Activated CD4-positive, alpha-beta T cell treated with anti-CD3 and anti-CD28 coated beads, Interleukin-2, Interleukin-4, amounts not matched to agents 100 ng/mL and 50 ng/mL, durations not matched to agents 16 hours and 8 hours (primary cell): ENCODE measurements at regions not wholly inside any gene's neighbourhood (a gene's known extent, or its start where the extent isn't known, plus 50 kb on each side); places are given as distances from the start of the nearest gene placed in this dataset.
"Not testable (repeated sequence)": the region's sequence is repeated elsewhere in the genome, so short reads cannot be mapped to it uniquely, and the experiment has no call there.

Experiments
- DNase-seq: peaks from one replicate; pipeline ENCODE4 v3.0.0-alpha.2; 2020; ENCODE audit warnings: low spot score

DNA sequence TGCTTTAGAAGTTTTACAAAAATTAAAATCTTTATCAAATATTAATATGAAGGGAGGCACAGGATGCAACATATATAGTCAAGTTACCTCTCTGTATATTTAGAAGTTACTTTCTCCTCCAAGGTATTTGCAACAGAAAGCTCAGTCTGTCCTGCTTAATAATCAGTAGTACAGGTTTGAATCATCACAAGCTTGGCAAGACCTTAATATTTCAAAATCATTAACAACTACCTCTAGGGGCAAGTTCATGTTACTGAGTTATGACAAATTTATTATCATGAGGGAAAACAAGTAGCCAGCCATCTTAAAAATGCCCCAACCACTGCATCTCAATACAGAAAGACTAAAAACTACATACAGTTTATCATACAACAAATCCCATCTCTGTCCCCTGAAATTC lies 116.0 kb downstream of the PMAIP1 start:
- not testable (repeated sequence) for DNase-seq

DNA sequence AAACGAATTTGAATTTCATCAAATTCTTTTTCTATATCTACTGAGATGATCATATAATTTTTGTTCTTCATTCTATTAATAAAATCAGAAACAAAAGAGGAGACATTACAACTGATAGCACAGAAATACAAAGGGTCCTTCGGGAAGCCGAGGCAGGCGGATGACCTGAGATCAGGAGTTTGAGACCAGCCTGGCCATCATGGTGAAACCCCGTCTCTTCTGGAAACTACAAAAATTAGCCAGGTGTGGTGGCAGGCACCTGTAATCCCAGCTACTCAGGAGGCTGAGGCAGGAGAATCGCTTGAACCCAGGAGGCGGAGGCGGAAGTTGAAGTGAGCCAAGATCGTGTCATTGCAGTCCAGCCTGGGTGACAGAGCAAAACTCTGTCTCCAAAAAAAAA lies 113.4 kb downstream of the PMAIP1 start:
- DNase-seq = not testable (repeated sequence)

DNA sequence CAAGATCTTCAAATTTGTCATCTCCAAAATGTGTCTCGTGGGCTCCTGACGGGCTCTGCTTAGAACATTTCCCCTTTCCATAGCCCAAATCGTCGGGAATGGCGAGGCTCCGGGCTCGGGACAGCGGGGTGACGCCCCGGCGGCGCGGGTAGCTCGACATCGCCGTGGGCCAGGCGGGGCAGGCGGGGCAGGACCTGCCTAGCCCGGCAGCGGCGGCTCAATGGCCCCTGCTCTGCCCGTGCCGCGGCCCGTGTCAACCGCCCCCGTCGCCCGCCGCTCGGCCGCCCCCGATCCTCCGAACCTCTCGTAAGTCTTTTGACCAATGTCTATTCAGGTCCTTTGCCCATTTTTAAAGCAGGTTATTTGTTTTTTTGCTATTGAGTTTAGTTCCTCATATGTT lies 111.2 kb downstream of the PMAIP1 start:
- DNase-seq = no peak

DNA sequence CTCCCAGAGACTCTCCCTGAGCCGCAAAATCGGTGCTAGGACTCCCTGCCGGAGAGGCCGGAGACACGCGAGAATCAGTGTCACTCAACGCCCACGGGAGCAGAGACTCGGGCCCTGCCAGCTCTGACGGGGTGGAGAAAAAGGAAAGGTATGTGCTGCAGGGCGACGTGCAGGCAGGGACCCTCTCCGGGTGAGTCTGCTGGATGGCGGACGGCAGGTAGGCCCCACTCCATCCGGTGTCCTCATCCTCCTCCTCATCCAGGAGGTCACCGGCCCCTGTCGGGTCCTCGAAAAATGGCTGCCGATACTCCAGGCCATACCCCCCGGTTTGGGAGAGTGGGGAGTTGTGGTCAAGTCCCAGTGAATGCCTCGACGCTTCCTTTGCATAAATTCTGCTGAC lies 110.7 kb downstream of the PMAIP1 start:
- no peak for DNase-seq

DNA sequence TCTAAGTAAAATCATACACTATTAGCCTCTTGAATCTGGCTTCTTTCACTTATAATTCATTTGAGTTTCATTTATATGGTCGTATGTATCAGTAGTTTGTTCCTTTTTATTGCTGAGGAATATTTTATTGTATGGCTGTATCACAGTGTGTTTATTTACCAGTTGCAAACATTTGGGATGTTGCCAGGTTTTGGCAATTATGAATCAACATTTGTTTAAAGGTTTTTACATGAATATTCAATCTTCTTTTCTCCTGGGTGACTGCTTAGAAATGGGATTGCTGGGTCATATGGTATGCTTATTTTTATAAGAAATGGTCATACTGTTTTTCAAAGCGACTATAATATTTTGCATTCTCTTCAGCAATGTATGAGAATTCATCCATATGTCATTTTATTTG lies 107.9 kb downstream of the PMAIP1 start:
- DNase-seq = no peak

DNA sequence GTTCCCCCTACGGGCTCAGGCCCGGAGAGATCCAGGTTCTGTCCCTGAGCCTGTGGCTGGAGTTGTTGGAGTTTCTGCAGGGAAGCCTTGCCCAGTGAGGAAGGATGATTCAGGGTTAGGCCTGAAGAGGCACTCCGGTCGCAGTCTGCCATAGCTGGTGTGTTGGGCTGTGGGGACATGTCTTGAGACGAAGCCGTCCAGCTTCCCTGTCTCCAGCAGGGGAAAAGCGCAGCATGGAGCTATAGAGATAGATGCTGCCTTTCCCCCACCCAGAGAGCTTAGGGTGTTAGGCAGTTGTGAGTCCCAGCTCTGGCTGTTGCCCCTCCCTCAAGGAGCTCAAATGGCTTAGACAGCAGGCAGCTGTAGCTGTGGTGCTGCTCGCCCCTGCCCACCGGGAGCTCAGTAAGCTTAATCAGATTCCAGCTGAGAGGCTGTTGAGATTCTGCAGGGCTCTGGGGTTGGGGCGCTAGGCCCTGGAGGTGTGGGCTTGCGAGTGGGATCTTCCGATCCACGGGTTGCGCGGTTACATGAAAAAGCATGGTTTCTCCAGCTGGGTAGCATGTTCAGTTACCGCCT lies 103.9 kb downstream of the PMAIP1 start:
- no peak for DNase-seq

DNA sequence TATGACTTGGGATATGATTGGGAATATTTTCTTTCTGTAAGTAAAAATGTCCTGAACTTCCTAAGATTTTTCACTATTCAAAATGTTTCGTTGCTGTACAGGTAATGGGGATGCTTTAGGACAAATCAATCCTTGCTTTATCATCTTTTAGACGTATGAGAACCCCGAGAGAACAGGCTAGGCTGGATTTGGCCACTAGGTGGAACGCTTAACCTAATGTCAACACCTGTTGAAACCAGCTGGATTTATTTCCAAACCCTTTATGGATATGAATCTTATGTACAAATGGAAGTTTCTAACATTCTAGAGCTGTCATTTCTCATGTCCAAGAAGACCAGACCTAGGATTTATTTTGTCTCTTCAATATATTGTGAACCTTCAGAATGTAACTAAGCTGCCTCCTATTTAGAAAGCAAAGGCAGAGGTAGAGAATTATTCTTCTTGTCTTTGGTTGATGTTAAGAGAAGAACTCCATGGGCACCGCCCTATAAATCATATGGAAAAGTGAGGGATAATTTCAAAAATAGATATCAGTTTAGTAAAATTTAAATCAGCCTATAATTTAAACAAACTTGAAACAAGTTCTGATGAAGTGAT lies 96.7 kb downstream of the PMAIP1 start:
- DNase-seq = peak; percentile 27

DNA sequence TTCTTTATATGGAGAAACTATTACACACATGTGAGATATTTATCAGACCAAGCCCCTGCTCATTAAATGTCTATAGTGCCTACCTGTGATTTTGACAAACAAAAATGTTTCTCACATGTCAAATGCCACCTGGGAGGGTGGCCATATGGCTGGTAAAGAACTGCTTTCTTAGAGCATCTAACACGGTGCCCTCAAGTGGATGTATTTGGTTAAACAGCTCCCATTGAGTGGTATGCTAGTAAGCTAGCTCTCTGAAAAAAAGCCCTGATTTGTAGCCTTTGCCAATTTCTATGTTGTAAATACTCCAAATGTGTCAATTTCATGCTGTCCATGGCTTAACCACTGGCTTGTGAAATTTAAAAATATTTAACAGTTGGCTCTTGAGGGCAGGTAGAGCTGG lies 94.6 kb downstream of the PMAIP1 start:
- DNase-seq = peak; percentile 6

DNA sequence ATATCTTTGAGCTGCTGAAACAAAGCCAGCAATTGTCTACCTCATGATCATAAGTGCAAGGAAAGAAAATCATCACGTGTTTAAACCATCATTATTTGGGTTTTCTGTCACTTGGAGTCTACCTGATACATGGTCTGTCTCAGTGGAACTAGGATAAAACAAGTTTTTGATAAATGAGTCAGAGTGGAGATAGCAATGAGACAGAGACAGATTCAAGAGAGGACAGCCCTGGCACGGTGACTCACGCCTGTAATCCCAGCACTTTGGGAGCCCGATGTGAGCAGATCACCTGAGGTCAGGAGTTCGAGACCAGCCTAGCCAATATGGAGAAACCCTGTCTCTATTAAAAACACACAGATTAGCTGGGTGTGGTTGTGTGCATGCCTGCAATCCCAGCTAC lies 93.8 kb downstream of the PMAIP1 start:
- no peak for DNase-seq

DNA sequence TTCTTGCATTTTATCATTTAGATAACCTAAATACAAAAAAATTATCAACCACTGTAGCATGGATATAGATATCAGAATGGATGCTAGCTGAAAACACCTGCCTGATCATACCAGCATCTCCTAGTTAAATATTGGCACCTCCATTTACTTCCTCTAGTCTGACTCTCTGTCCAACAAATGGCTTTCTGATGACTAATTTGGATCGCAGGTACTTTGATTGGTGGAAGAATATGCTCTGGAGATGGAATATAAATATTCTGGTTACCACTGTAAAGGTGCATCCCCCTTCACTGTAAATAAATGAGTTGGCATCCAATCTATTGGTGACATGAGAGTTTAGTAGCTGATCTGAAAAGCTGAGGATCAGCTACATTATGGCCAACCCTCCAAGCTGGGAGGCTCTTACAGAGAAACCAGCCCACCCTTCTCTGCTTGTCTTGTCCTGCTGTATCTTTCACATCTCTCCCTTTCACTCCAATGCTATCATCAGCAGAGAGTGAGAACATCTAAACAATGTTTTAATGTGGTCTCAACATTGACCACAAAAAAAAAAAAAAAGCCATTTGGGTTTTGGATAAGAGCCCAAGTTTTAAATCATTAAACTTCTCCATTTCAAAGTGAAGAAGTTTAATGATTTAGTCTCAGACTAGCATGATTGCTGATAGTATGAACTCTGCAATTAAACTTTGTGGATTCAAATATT lies 90.5 kb downstream of the PMAIP1 start:
- DNase-seq = no peak

DNA sequence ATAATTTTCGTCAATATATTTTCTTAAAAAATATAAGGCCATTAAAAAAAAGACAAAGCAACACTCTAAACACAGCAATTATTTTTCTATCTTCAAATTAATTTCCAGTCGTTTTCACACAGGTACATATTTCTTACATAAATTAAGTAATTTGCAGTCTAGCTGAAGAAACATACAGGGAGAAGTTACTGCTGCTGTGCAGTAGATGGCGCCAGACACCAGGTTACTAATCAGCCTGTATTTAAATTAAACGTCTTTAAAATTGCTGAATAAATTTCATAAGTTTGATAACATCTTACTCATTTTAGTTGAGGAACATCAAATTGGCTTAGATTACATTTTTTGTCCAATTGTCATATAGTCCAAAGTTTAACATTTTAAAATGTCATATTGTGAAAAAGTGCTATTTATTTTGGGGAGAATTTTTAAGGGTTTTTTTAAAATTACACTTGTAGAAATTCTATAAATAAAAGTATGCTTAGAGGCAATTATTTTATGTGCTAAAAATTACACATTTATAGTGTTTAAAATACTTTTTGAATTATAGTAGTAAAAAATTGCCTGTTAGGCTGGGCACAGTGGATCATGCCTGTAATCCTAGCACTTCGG lies 88.4 kb downstream of the PMAIP1 start:
- DNase-seq = peak; percentile 49

DNA sequence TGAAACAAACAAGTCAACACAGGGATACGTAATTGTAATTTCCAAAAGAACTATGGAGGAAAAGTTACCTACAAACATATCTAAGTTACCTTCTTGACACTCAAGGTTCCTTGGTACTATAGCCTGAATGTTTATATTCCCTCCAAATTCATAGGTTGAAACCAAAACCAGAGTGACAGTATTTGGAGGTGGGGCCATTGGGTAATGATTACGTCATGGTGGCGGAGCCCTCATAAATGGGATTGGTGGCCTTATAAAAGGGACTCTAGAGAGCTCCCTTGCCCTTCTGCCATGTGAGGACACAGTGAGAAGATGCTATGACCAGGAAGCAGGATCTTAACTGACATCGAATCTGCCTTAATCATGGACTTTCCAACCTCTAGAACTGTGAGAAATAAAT lies 87.3 kb downstream of the PMAIP1 start:
- no peak for DNase-seq

DNA sequence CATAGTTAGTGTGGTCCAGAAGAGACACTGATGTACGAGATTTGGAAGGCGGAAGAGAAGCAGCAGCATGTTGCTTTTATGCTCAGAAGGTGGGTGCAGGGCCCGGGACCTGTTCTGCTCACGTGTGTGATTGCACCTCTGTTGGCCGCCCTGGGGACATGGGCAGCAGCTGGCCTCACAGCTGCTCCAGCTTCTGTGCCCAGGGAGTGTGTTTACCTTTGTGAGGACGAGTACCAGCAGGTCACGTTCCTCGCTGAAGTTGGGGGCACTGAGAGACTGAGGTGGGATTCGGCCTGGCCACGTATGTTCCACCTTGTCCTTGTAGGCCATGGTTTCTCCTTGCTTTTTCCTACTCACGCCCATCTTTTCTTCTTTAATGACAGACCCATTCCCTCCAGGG lies 86.3 kb downstream of the PMAIP1 start:
- DNase-seq = no peak

DNA sequence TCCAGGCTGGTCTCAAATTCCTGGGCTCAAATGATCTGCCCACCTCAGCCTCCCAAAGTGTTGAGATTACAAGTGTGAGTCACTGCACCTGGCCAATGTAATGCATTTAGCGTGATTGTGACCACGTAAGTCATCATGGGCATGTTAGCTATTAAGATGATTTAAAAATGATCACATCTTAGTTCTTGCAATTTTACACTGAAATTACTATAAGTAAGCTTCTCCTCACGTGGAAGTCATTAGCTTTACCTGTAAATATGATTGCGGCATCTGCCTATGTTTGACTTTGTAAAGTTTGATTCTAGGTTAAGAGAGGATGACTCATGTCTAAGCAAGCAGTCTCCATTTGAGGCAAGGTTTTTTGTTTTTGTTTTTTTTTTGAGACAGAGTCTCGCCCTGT lies 85.5 kb downstream of the PMAIP1 start:
- DNase-seq = no peak

DNA sequence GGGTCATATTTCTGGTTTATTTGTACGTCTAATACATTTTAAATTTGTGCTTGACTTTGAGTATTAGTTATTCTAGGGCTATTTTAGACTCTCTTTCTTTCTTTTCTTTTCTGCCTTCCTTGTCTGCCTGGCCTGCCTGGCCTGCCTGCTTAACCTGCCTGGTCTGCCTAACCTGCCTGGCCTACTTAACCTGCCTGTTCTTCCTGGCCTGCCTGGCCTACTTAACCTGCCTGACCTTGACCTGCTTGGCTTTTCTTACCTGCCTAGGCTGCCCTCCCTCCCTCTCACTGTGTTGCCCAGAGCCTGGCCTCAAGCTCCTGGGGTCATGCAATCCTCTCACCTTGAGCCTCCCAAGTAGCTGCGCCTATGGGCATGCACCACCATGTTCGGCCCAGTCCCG lies 83.7 kb downstream of the PMAIP1 start:
- no peak for DNase-seq

DNA sequence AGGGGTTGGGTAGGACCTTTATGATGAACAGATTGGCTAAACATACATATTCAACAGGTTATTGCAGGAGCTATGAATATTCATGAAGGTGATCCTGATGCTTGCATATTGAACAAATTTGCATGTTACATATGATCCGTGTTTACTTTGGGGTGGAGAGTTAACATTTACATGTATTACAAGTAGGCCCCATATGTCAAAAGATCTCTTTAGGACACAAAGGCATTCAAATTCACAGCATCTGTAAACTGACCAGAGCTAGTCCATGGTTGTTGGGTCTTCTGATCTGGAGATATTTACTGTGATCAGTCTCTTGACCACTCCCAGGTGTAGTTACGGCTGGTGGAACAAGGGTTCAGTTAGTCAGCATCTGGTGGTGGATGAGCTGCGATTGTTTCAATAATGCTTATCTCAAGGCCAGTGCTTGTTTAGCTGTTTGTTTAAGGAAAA lies 80.4 kb downstream of the PMAIP1 start:
- no peak for DNase-seq

DNA sequence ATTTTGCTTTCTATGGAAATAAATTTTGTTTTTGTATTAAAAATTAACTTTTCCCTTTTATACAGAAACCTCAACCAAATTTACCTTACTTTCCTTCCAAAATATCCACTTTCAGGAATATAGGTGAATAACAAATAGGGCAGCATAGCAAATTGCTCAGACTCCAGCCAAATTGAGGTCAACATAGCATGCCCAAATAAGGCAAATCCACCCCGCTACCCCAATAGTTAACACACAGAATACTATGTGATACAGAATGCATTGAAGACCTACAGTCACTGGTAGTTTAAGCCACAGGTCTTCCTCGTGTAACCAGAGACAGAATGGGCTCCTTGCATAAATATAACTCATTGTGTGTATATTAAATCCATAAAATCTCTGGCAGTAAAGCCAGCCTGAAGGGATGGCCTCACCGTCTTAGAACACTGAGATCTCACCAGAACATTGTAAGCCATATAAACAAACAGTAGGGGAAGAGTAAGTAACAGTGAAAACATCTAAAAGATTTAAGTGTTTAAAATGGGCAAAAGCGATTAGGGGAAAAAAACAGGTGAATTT lies 72.2 kb downstream of the PMAIP1 start:
- DNase-seq = no peak

DNA sequence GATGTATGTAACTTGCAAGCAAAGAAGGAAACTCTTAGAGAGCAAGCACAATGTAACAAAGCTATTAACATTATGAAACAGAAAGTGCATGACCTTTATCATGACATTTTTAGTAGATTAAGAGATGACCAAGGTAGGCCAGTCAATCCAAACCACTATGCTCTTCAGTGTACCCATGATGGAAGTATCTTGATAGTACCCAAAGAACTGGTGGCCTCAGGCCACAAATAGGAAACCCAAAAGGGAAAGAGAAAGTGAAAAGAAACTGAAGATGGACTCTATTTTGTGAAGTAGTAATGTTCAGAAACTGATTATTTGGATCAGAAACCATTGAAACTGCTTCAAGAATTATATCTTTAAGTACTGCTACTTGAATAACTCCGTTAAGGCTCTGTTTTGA lies 71.3 kb downstream of the PMAIP1 start:
- not testable (repeated sequence) for DNase-seq

DNA sequence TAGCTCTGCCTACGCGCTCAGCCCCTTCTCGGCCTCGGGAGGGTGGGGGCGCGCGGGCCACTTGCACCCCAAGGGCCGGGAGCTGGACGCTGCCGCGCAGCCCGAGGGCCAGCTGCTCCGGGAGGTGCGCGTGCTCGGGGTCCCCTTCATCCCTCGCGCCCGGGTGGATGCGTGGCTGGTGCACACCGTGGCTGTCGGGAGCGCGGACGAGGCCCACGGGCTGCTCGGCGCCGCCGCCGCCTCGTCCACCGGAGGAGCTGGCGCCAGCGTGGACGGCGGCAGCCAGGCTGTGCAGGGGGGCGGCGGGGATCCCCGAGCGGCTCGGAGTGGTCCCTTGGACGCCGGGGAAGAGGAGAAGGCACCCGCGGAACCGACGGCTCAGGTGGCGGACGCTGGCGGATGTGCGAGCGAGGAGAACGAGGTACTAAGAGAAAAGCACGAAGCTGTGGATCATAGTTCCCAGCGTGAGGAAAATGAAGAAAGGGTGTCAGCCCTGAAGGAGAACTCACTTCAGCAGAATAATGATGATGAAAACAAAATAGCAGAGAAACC lies 69.8 kb downstream of the PMAIP1 start:
- DNase-seq = not testable (repeated sequence)

DNA sequence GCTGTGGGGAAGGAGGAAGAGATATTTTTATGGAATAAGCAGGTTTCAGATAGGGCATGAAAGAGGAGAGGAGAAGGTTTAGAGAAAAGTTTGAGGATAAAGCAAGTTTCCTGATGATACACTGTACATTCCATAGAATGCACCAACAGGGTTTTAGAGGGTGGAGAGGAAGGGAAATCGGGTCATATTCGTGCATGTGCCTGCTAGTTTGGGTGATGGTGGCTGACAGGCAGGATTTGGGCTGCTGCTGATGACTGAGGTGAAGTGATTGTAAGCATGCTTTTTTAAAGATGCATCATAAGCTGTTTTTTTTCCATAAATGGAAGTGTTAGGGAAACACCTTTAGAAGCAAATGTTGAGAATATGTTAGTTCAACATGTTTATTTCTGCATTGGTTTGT lies 68.8 kb downstream of the PMAIP1 start:
- DNase-seq = no peak

DNA sequence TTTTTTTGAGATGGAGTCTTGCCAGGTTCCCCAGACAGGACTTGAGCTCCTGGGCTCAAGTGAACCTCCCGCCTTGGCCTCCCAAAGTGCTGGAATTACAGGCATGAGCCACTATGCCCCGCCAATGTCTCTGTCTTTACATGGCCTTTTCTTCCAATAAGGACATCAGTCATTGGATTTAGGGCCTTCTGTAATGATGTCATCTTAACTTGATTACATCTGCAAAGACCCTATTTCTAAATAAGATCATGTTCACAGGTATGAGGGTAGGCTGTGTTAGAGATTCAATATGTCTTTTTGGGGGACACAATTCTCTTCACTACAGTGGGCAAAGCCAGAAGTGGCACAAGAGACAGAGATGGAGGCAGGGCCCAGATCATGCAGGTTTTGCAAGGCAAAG lies 68.1 kb downstream of the PMAIP1 start:
- no peak for DNase-seq

DNA sequence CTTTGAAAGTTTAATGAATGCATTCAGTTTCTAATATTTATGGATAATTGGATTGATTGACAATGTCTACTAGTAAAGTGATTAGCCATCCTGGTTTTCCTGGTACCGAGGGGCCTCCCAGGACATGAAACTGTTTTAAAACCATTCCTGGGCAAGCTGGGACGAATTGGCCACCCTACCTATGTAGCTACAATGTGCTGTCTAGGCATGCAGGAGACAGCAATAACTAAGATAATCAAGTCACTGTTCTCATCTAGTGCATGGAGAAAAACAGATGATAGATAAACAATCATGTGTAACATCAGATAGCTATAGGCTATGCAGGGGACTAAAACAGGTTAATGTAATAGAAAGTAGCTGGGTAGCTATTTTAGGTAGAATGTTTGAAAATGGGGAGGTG lies 67.1 kb downstream of the PMAIP1 start:
- no peak for DNase-seq

DNA sequence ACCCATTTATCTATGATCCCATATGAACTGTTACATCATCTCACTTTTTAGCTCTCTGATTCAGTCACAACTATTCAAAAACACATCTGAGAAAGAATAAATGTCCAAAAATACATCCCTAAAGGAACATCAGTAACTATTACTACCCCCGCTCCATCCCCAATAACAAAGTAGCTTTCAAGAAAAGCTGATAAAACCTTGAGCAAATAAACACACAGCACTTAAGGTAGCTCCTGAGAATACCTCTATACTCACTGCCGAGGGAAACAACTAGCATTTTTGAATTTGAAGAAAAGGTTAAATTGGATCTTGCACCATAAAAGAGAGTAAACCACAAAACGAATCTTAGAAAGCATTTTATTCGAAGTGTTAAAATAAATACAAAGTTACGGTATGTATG lies 63.4 kb downstream of the PMAIP1 start:
- DNase-seq = no peak
